HUES6 (cell line): ENCODE measurements at regions not wholly inside any gene's neighbourhood (a gene's known extent, or its start where the extent isn't known, plus 50 kb on each side); places are given as distances from the start of the nearest gene placed in this dataset.
A peak's percentile ranks its signal among the peaks of the same experiment; 100 is the strongest.

Source experiments
- H3K27ac ChIP-seq: 2 replicates; pipeline ENCODE4 v1.7.0; 2013; ENCODE audit warnings: low read depth, mild to moderate bottlenecking, low read length, inconsistent platforms
- H3K27me3 ChIP-seq: 2 replicates; pipeline ENCODE4 v1.6.1; 2013; ENCODE audit warnings: low read length; ENCODE audit not compliant: control insufficient read depth, insufficient read depth
- H3K36me3 ChIP-seq: 2 replicates; pipeline ENCODE4 v1.6.1; 2013; ENCODE audit warnings: low read length; ENCODE audit not compliant: control insufficient read depth, insufficient read depth
- H3K4me1 ChIP-seq: 2 replicates; pipeline ENCODE4 v1.6.1; 2013; ENCODE audit warnings: low read length; ENCODE audit not compliant: control insufficient read depth, insufficient read depth
- H3K4me3 ChIP-seq: 2 replicates; pipeline ENCODE4 v1.5.1; 2013; ENCODE audit warnings: low read depth, low read length
- H3K9ac ChIP-seq: one replicate; pipeline ENCODE4 v1.6.1; 2013; ENCODE audit warnings: mild to moderate bottlenecking, low read length
- H3K9me3 ChIP-seq: 2 replicates; pipeline ENCODE4 v1.6.1; 2013; ENCODE audit warnings: low read depth, low read length; ENCODE audit not compliant: control insufficient read depth, insufficient read depth

- H3K9me3 ChIP-seq = no peaks in the 10 kb centered on the region
- H3K36me3 ChIP-seq = no peaks in the 10 kb centered on the region
- H3K9ac ChIP-seq = no peak overlapping the region
- no peak overlapping the region for H3K4me3 ChIP-seq
- H3K27me3 ChIP-seq = no peaks in the 10 kb centered on the region
- H3K4me1 ChIP-seq = no peaks in the 10 kb centered on the region
- H3K27ac ChIP-seq = no peak overlapping the region
Observed at GRCh38 chr6:8570256-8570920, 135.0 kb upstream of the SLC35B3 start.

- no peak overlapping the region for H3K27ac ChIP-seq
Observed at GRCh38 chr6:8562125-8562524, 126.8 kb upstream of the SLC35B3 start.

GRCh38 chr6:8558953-8559352 is 123.6 kb upstream of the SLC35B3 start:
- Histone ChIP-seq H3K4me1 (no peaks in the 10 kb centered on the region), H3K27ac (no peak overlapping the region), H3K9ac (no peak overlapping the region), H3K36me3 (no peaks in the 10 kb centered on the region), H3K4me3 (no peak overlapping the region), H3K9me3 (no peaks in the 10 kb centered on the region), H3K27me3 (no peaks in the 10 kb centered on the region)

More at GRCh38 chr6:8562125-8562524, 126.8 kb upstream of the SLC35B3 start:
- Histone ChIP-seq H3K36me3 (no peaks in the 10 kb centered on the region), H3K9ac (no peak overlapping the region), H3K4me1 (no peaks in the 10 kb centered on the region), H3K9me3 (no peaks in the 10 kb centered on the region), H3K27me3 (no peaks in the 10 kb centered on the region), H3K4me3 (no peak overlapping the region)

GRCh38 chr6:8557014-8557748 is 121.8 kb upstream of the SLC35B3 start:
- no peak overlapping the region for H3K4me3 ChIP-seq
- peaks cover 2% of the 10 kb centered on the region; the same call in 1 of the 2 replicates for H3K4me1 ChIP-seq
- H3K36me3 ChIP-seq = no peaks in the 10 kb centered on the region
- no peak overlapping the region for H3K9ac ChIP-seq
- H3K27ac ChIP-seq = no peak overlapping the region
- H3K27me3 ChIP-seq = no peaks in the 10 kb centered on the region
- H3K9me3 ChIP-seq = no peaks in the 10 kb centered on the region

DNA sequence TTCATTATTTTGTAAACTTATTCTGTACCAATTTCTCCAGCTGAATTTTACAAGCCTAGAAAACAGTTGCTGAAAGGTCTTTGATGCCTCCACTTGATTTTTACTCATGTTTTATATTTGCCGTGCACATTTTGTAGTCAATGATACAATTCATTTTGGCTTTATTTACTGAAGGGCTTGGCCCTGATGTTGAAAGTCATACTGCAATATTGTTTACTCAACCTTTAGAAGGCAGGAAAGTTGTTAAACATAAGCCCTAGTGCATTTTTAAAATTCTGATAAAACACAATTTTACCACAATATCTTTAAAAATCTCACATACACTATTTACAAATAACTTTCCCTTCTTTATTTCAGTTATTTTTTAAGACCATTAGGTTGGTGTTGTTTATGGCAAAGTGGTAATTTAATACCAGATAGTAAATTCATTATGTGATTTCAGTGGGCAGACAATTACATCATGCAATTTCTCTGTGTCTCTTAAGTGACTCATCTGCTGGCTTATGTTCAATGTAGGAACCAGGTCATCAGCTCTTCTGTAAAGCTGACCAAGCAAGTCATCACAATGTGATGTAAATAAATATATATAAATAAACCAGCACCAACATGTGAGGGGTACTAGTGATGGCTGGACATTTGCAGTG is 121.1 kb upstream of the SLC35B3 start:
- Histone ChIP-seq H3K4me3 (no peak overlapping the region), H3K9ac (no peak overlapping the region), H3K9me3 (no peaks in the 10 kb centered on the region), H3K27ac (no peak overlapping the region), H3K4me1 (peaks cover 2% of the 10 kb centered on the region; the same call in 1 of the 2 replicates), H3K36me3 (no peaks in the 10 kb centered on the region), H3K27me3 (no peaks in the 10 kb centered on the region)

DNA sequence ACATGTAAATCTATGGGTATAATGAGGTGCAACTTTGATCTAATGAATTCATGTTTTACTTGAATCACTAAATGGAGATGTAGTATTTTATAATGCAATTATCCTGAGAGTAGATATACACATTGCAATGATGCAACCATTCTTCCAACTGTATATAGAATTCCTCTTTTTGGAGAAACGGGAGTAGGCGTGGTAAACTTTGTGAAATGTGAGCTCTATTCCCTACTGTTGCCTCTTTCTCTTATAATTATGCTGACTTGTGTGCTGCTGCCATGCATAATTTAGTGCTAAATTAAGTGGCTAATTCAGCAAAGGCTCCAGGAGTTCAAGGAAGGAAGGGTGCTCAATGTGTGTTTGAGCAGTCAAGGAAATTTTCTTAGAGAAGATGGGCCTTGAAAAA is 116.6 kb upstream of the SLC35B3 start:
- no peaks in the 10 kb centered on the region for H3K36me3 ChIP-seq
- no peaks in the 10 kb centered on the region for H3K9me3 ChIP-seq

GRCh38 chr6:8551386-8551785 is 116.0 kb upstream of the SLC35B3 start:
- H3K4me1 ChIP-seq = peaks cover 2% of the 10 kb centered on the region; the same call in 1 of the 2 replicates
- no peaks in the 10 kb centered on the region for H3K9me3 ChIP-seq
- no peak overlapping the region for H3K9ac ChIP-seq
- H3K27ac ChIP-seq = no peak overlapping the region
- no peak overlapping the region for H3K4me3 ChIP-seq
- no peaks in the 10 kb centered on the region for H3K36me3 ChIP-seq
- no peaks in the 10 kb centered on the region for H3K27me3 ChIP-seq

More for the DNA sequence above, 116.6 kb upstream of the SLC35B3 start:
- Histone ChIP-seq H3K4me1 (peaks cover 2% of the 10 kb centered on the region; the same call in 1 of the 2 replicates), H3K9ac (no peak overlapping the region), H3K27ac (no peak overlapping the region), H3K27me3 (no peaks in the 10 kb centered on the region), H3K4me3 (0 out of 2 replicates have a peak overlapping the region, but pooled peaks have one; percentile 4)

DNA sequence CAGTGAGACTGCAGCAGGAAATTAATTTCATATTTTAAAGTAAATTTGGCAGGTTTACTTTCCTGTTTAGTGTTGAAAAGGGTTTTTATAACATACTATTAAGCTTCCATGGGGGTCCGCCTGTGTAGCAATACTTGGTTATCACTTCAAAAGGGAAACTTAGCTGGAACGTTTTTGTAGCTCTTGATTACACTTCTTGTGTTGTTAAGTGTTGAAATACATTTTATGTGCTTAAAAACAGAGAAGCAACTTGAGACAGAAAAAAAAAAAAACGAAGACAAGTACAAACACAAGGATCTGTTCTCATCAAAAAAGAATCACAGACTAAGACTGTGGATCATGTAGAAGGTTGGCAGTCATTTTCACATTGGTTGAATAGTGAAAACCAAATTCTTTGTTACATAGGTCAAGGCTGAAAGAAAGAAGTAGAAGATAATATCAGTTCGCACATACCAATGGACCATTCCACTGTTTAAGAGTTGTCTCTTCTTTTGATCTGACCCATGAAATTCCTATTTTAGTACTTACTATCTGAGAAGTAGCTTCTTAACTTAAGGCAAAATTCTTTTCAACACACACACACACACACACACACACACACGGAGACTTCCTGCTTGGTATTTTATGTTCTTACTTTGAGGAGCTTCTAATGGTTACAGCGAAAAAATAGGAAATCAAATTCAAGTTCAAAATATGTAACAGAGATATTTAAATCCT is 113.9 kb upstream of the SLC35B3 start:
- Histone ChIP-seq H3K27ac (no peak overlapping the region), H3K4me3 (no peak overlapping the region), H3K27me3 (no peaks in the 10 kb centered on the region), H3K4me1 (peaks cover 2% of the 10 kb centered on the region; the same call in 1 of the 2 replicates), H3K9ac (no peak overlapping the region), H3K9me3 (no peaks in the 10 kb centered on the region), H3K36me3 (no peaks in the 10 kb centered on the region)

DNA sequence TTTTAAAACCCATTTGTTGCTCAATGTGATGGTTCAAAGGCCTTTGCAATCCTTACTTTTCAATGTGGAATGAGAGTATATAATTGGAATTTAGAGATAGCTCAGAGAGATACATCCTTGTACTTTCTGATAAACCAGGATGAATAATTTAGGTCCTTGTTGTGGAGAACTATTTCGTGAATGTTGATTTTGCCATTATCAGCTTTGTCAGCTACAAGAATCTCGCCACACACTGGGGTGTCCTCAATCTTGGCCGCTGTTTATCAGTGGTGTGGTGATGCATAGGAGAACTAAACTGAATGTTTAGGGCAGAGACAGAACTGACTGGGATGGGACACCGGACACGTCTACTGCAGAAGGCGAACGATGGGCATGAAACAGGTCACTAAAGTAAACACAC is 111.2 kb upstream of the SLC35B3 start:
- Histone ChIP-seq H3K27me3 (no peaks in the 10 kb centered on the region), H3K36me3 (no peaks in the 10 kb centered on the region), H3K4me3 (no peak overlapping the region), H3K9me3 (no peaks in the 10 kb centered on the region), H3K9ac (no peak overlapping the region), H3K27ac (no peak overlapping the region), H3K4me1 (no peaks in the 10 kb centered on the region)

DNA sequence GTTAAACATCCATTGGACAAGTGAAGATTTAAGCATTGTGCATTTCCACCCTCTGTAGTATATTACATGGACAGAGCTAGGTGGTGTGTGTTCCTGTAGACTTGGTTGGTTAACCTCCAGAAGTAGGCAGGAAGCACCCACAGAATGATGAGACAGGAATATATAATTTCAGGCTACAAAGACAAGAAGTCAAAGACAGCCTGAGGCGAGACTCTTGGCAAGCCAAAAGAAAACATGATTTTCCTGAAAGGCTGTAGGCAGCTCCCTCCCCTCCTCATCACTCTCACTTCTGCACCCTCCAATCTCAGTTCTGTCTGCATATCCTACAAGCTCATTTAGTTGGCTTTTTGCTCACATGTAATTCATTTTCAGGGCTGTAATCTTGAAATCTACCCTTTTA is 110.0 kb upstream of the SLC35B3 start:
- Histone ChIP-seq H3K4me1 (no peaks in the 10 kb centered on the region), H3K9me3 (peaks cover 5% of the 10 kb centered on the region), H3K9ac (no peak overlapping the region), H3K27me3 (no peaks in the 10 kb centered on the region), H3K4me3 (no peak overlapping the region), H3K27ac (no peak overlapping the region), H3K36me3 (no peaks in the 10 kb centered on the region)
